Trophoblast cell (in vitro differentiated cells and primary cell): ENCODE measurements at regions not wholly inside any gene's neighbourhood (a gene's known extent, or its start where the extent isn't known, plus 50 kb on each side); places are given as distances from the start of the nearest gene placed in this dataset.

Experiments
- DNase-seq, 2 donors: peaks; one replicate each; pipeline ENCODE4 v3.0.0-alpha.2; 2016
- H2AFZ ChIP-seq: 2 replicates; pipeline ENCODE4 v1.6.1; 2013; ENCODE audit warnings: low read length, moderate library complexity, mild to moderate bottlenecking; ENCODE audit not compliant: insufficient read depth, poor library complexity
- H2AK5ac ChIP-seq: 2 replicates; pipeline ENCODE4 v1.6.1; 2013; ENCODE audit warnings: mild to moderate bottlenecking, low read length
- H2BK120ac ChIP-seq: 2 replicates; pipeline ENCODE4 v1.6.1; 2013; ENCODE audit warnings: low read length, mild to moderate bottlenecking, moderate library complexity; ENCODE audit not compliant: insufficient read depth, poor library complexity
- H2BK12ac ChIP-seq: 2 replicates; pipeline ENCODE4 v1.6.1; 2013; ENCODE audit warnings: mild to moderate bottlenecking, low read length, moderate library complexity
- H2BK5ac ChIP-seq: 2 replicates; pipeline ENCODE4 v1.6.1; 2013; ENCODE audit warnings: low read length, low read depth, moderate library complexity, mild to moderate bottlenecking; ENCODE audit not compliant: poor library complexity
- H3K14ac ChIP-seq: 2 replicates; pipeline ENCODE4 v1.6.1; 2013; ENCODE audit warnings: mild to moderate bottlenecking, low read length
- H3K18ac ChIP-seq: 2 replicates; pipeline ENCODE4 v1.6.1; 2013; ENCODE audit warnings: mild to moderate bottlenecking, low read length
- H3K23ac ChIP-seq: 2 replicates; pipeline ENCODE4 v1.6.1; 2013; ENCODE audit warnings: low read length
- H3K27ac ChIP-seq: 2 replicates; pipeline ENCODE4 v1.5.1; 2013; ENCODE audit warnings: low read depth, mild to moderate bottlenecking, inconsistent platforms, low read length, moderate library complexity
- H3K27me3 ChIP-seq: 2 replicates; pipeline ENCODE4 v1.6.1; 2013; ENCODE audit warnings: inconsistent platforms, mild to moderate bottlenecking, low read length, moderate library complexity; ENCODE audit not compliant: insufficient read depth
- H3K36me3 ChIP-seq, 2 experiments: 1 replicate in 1 of 2; 2 replicates in 1 of 2; pipeline ENCODE4 v1.6.1; 2013; ENCODE audit warnings: low read length in 2 of 2, mild to moderate bottlenecking in 2 of 2, moderate library complexity in 1 of 2; ENCODE audit not compliant: insufficient read depth in 2 of 2, control insufficient read depth in 1 of 2
- H3K4ac ChIP-seq: 2 replicates; pipeline ENCODE4 v1.6.1; 2013; ENCODE audit warnings: low read depth, mild to moderate bottlenecking, low read length, moderate library complexity
- H3K4me1 ChIP-seq, 2 experiments: 1 replicate in 1 of 2; 2 replicates in 1 of 2; pipeline ENCODE4 v1.6.1; 2013; ENCODE audit warnings: low read length in 2 of 2, mild to moderate bottlenecking in 2 of 2, moderate library complexity in 1 of 2; ENCODE audit not compliant: insufficient read depth in 2 of 2, control insufficient read depth in 1 of 2
- H3K4me2 ChIP-seq: 2 replicates; pipeline ENCODE4 v1.6.1; 2013; ENCODE audit warnings: inconsistent platforms, mild to moderate bottlenecking, low read length, moderate library complexity
- H3K4me3 ChIP-seq: 2 replicates; pipeline ENCODE4 v1.5.1; 2013; ENCODE audit warnings: mild to moderate bottlenecking, low read depth, low read length, inconsistent platforms
- H3K79me1 ChIP-seq: one replicate; pipeline ENCODE4 v1.6.1; 2013; ENCODE audit warnings: low read length
- H3K79me2 ChIP-seq: 2 replicates; pipeline ENCODE4 v1.6.1; 2013; ENCODE audit warnings: low read length, mild to moderate bottlenecking; ENCODE audit not compliant: control insufficient read depth, insufficient read depth, poor library complexity
- H3K9ac ChIP-seq: 2 replicates; pipeline ENCODE4 v1.6.1; 2013; ENCODE audit warnings: mild to moderate bottlenecking, low read length
- H3K9me3 ChIP-seq: 2 replicates; pipeline ENCODE4 v1.6.1; 2013; ENCODE audit warnings: low read depth, mild to moderate bottlenecking, control low read depth, inconsistent platforms, low read length; ENCODE audit not compliant: insufficient read depth
- H4K12ac ChIP-seq: 2 replicates; pipeline ENCODE4 v1.6.1; 2013; ENCODE audit warnings: low read depth, mild to moderate bottlenecking, low read length, moderate library complexity
- H4K8ac ChIP-seq: 2 replicates; pipeline ENCODE4 v1.6.1; 2013; ENCODE audit warnings: low read depth, mild to moderate bottlenecking, low read length, moderate library complexity
- H4K91ac ChIP-seq: one replicate; pipeline ENCODE4 v1.6.1; 2013; ENCODE audit warnings: low read depth, mild to moderate bottlenecking, low read length, moderate library complexity
- WGBS: extraction: QIAGEN DNeasy Blood & Tissue Kit; methylation state at CpG from one replicate; pipeline ENCODE4 v1.1.7; 2013; ENCODE audit warnings: missing lambda C conversion rate; ENCODE audit not compliant: insufficient read length, insufficient coverage; ENCODE audit errors: extremely low coverage; 5-methylcytosine and 5-hydroxymethylcytosine counted together

- Histone ChIP-seq H2AK5ac (no peak overlapping the region), H3K27me3 (no peaks in the 10 kb centered on the region), H3K9me3 (no peaks in the 10 kb centered on the region), H3K23ac (no peak overlapping the region), H4K12ac (no peak overlapping the region), H3K18ac (no peak overlapping the region), H2BK120ac (no peak overlapping the region), H3K79me2 (no peaks in the 10 kb centered on the region), H3K27ac (no peak overlapping the region), H3K9ac (no peak overlapping the region), H4K8ac (no peak overlapping the region), H3K79me1 (no peaks in the 10 kb centered on the region), H2BK5ac (no peak overlapping the region), H3K4me1 (no peaks in the 10 kb centered on the region), H4K91ac (no peak overlapping the region), H3K4me3 (no peak overlapping the region), H3K4ac (no peak overlapping the region), H3K36me3 (no peaks in the 10 kb centered on the region), H3K4me2 (no peak overlapping the region), H2BK12ac (no peak overlapping the region), H2AFZ (no peak overlapping the region), H3K14ac (no peak overlapping the region)
- WGBS: no CpG with 5 or more reads among the region's 4 CpGs
- DNase-seq: no peak
Observed at GRCh38 chr6:80939480-80939879, 813.0 kb downstream of the TENT5A start.

- no peaks in the 10 kb centered on the region for H3K79me2 ChIP-seq
- WGBS: no CpG with 5 or more reads among the region's 1 CpG
- no peak overlapping the region for H2AK5ac ChIP-seq
- H3K27ac ChIP-seq: no peak overlapping the region
- no peak overlapping the region for H4K12ac ChIP-seq
- H4K91ac ChIP-seq: no peak overlapping the region
- H2BK12ac ChIP-seq: no peak overlapping the region
- H3K79me1 ChIP-seq: no peaks in the 10 kb centered on the region
- no peak overlapping the region for H3K14ac ChIP-seq
- H3K4me1 ChIP-seq: no peaks in the 10 kb centered on the region
- H3K4me3 ChIP-seq: no peak overlapping the region
- no peak overlapping the region for H3K4ac ChIP-seq
- H3K23ac ChIP-seq: no peak overlapping the region
- no peaks in the 10 kb centered on the region for H3K9me3 ChIP-seq
- no peak overlapping the region for H2BK5ac ChIP-seq
- H3K27me3 ChIP-seq: no peaks in the 10 kb centered on the region
- no peak overlapping the region for H3K9ac ChIP-seq
- H2BK120ac ChIP-seq: no peak overlapping the region
- H3K4me2 ChIP-seq: no peak overlapping the region
- no peak overlapping the region for H2AFZ ChIP-seq
- H4K8ac ChIP-seq: no peak overlapping the region
- H3K36me3 ChIP-seq: no peaks in the 10 kb centered on the region
- DNase-seq: no peak
- H3K18ac ChIP-seq: no peak overlapping the region
Observed at GRCh38 chr6:80938131-80938530, 814.4 kb downstream of the TENT5A start.

GRCh38 chr6:80932359-80932758, 820.1 kb downstream of the TENT5A start:
- DNase-seq: no peak
- no peak overlapping the region for H3K18ac ChIP-seq
- no peak overlapping the region for H2AFZ ChIP-seq
- no peak overlapping the region for H2BK120ac ChIP-seq
- no peak overlapping the region for H3K9ac ChIP-seq
- H3K4ac ChIP-seq: no peak overlapping the region
- H3K27ac ChIP-seq: no peak overlapping the region
- H3K23ac ChIP-seq: no peak overlapping the region
- H3K9me3 ChIP-seq: no peaks in the 10 kb centered on the region
- H4K12ac ChIP-seq: no peak overlapping the region
- no peaks in the 10 kb centered on the region for H3K27me3 ChIP-seq
- H3K79me1 ChIP-seq: no peaks in the 10 kb centered on the region
- H2AK5ac ChIP-seq: no peak overlapping the region
- H3K4me1 ChIP-seq: no peaks in the 10 kb centered on the region
- no peak overlapping the region for H4K8ac ChIP-seq
- H4K91ac ChIP-seq: no peak overlapping the region
- no peak overlapping the region for H2BK5ac ChIP-seq
- H3K4me3 ChIP-seq: no peak overlapping the region
- H2BK12ac ChIP-seq: no peak overlapping the region
- H3K36me3 ChIP-seq: no peaks in the 10 kb centered on the region
- H3K79me2 ChIP-seq: no peaks in the 10 kb centered on the region
- H3K14ac ChIP-seq: no peak overlapping the region
- no peak overlapping the region for H3K4me2 ChIP-seq

DNA sequence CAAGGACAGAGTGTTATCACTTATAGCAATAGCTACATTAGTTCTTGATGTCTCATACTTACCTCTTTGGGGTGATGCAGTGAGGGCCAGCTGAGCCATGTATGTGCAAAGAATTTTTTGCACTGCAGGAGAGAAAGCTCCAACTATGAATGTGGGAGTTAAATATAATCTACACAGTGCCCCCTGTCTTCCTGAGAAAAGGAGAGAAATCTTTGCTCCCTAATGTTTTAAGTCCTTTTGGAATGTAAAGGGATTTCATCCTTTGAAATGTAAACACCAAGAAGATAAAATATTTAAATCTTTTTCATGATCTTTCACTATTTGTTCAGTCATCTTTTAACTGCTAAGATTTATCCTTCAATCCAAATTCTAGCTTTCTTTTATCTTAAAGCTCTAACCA, 822.1 kb downstream of the TENT5A start:
- no peak overlapping the region for H3K27ac ChIP-seq
- H2AFZ ChIP-seq: no peak overlapping the region
- no peak overlapping the region for H3K14ac ChIP-seq
- no peak overlapping the region for H2BK5ac ChIP-seq
- no peak overlapping the region for H2AK5ac ChIP-seq
- no peaks in the 10 kb centered on the region for H3K79me1 ChIP-seq
- no peak overlapping the region for H3K4me3 ChIP-seq
- no peak overlapping the region for H4K91ac ChIP-seq
- no peak overlapping the region for H3K18ac ChIP-seq
- no peaks in the 10 kb centered on the region for H3K79me2 ChIP-seq
- no peak overlapping the region for H2BK120ac ChIP-seq
- no peak for DNase-seq
- H3K27me3 ChIP-seq: no peaks in the 10 kb centered on the region
- H3K4me2 ChIP-seq: no peak overlapping the region
- H4K8ac ChIP-seq: no peak overlapping the region
- no peaks in the 10 kb centered on the region for H3K9me3 ChIP-seq
- H3K36me3 ChIP-seq: no peaks in the 10 kb centered on the region
- H3K4me1 ChIP-seq: no peaks in the 10 kb centered on the region
- H3K9ac ChIP-seq: no peak overlapping the region
- H3K23ac ChIP-seq: no peak overlapping the region
- no peak overlapping the region for H2BK12ac ChIP-seq
- H3K4ac ChIP-seq: no peak overlapping the region
- no peak overlapping the region for H4K12ac ChIP-seq

- WGBS: no CpG with 5 or more reads among the region's 2 CpGs
- no peaks in the 10 kb centered on the region for H3K9me3 ChIP-seq
- H3K4ac ChIP-seq: no peak overlapping the region
- no peak overlapping the region for H2AFZ ChIP-seq
- no peak overlapping the region for H3K9ac ChIP-seq
- H2BK120ac ChIP-seq: no peak overlapping the region
- no peak overlapping the region for H3K4me3 ChIP-seq
- no peaks in the 10 kb centered on the region for H3K79me1 ChIP-seq
- H3K18ac ChIP-seq: no peak overlapping the region
- DNase-seq: no peak
- H3K79me2 ChIP-seq: no peaks in the 10 kb centered on the region
- H2BK5ac ChIP-seq: no peak overlapping the region
- no peak overlapping the region for H2AK5ac ChIP-seq
- H3K27ac ChIP-seq: no peak overlapping the region
- H3K36me3 ChIP-seq: no peaks in the 10 kb centered on the region
- no peaks in the 10 kb centered on the region for H3K27me3 ChIP-seq
- no peak overlapping the region for H2BK12ac ChIP-seq
- H3K14ac ChIP-seq: no peak overlapping the region
- no peak overlapping the region for H4K12ac ChIP-seq
- H4K8ac ChIP-seq: no peak overlapping the region
- H3K4me1 ChIP-seq: no peaks in the 10 kb centered on the region
- no peak overlapping the region for H3K23ac ChIP-seq
- H4K91ac ChIP-seq: no peak overlapping the region
- H3K4me2 ChIP-seq: no peak overlapping the region
Observed at GRCh38 chr6:80923816-80924215, 817.3 kb downstream of the BCKDHB start.
